C4-2B (cell line): ENCODE measurements at regions not wholly inside any gene's neighbourhood (a gene's known extent, or its start where the extent isn't known, plus 50 kb on each side); places are given as distances from the start of the nearest gene placed in this dataset.

ENCODE experiments used
- CTCF ChIP-seq: fragments of 450-650 bp; conservative IDR thresholded peaks from 2 replicates; pipeline ENCODE4 v1.5.1; 2017; ENCODE audit warnings: mild to moderate bottlenecking
- ZFX ChIP-seq: fragments of 450-650 bp; IDR thresholded peaks from 2 replicates; pipeline ENCODE4 v1.6.1; 2017

GRCh38 chr2:133919285-133919684 lies 334.6 kb upstream of the MGAT5 start:
- TF ChIP-seq CTCF: no peak
- TF ChIP-seq ZFX: no peak
